ENCODE measurements at regions not wholly inside any gene's neighbourhood (a gene's known extent, or its start where the extent isn't known, plus 50 kb on each side); places are given as distances from the start of the nearest gene placed in this dataset.

DNA sequence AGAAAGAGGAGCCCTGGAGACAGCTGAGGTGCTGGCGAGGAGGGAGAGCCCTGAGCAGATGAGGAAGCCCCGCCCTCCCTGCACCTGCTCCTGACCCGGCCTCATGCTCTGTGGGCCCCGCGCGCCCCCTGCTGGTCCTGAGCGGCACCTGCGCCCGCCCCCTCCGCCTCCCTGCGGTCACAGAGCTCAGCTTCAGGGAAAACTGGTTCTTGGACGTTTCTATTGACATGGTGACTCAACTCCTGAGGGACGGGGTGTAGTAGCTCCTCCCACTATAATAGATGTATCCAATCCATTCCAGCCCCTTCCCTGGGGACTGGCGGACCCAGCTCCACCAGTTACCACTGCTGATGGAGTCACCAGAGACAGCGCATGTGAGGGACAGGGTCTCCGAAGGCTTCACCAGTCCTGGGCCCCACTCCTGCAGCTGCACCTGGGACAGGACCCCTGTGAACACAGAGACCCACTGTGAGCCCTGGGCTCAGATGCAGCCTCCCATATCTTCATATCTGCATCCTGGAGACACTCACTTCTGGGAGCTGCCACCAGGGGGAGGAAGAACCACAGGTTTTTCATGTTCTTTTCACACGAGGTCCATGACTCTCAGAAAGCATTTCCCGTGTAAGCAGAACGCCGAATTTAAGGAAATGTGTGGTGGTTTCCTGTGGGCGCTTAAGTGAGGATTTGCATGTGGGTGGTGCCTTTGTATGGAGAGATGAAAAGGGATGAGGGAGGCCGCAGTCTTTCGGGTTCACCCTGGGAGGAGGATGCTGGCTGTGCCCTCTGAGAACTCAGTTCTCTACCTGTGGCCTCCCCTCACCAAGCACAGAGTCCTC lies 1346.4 kb downstream of the TMEM121 start:
- peak; percentile 68 for DNase-seq

GRCh38 chr14:106874350-106874749 lies 1348.0 kb downstream of the TMEM121 start:
- no peak for DNase-seq

DNA sequence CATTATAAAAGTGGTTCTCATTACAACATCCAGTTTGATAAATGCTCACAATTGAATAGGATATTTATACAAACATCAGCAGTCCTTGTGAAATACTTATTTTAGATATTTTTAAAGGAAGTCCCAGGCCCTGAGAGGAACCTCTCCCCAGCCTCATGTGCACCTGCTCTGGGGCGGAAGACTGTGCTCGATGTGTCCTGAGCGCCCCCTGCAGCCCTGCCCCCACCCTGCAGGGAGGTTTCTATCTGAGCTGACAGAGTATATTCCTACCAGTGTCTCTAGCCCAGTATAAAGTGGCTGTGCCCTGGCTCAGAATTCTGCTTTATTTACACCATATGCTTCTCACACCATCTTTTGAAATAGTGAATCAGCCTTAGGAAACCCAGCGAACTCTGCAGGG lies 1349.1 kb downstream of the TMEM121 start:
- peak; percentile 28 for DNase-seq

- DNase-seq, result no peak
Measured at GRCh38 chr14:106876711-106877110, 1350.3 kb downstream of the TMEM121 start.

DNA sequence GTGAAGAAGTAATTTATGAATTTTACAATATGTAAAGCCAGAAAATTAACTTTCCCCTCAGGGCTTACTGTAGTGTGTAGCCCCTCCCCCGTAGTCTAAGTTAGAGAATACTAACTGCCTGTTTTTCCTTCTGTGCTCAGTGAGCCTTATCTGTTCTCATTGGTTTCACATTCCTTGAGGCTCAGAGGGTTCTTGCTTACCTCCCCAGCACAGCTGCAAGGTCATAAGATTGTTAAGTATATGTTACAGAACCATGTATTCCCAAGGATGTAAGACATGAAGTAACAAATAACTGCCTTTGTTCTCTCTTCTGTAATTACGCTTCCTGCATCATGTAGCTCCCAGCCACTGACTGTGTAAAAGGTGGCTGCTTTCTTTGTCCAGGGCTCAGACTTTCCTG lies 1351.1 kb downstream of the TMEM121 start:
- no peak for DNase-seq

GRCh38 chr14:106879241-106879640 lies 1352.9 kb downstream of the TMEM121 start:
- DNase-seq, result peak; percentile 79

GRCh38 chr14:106883218-106883692 lies 1356.9 kb downstream of the TMEM121 start:
- DNase-seq, result peak; percentile 35
